Choroid plexus epithelial cell (primary cell): ENCODE measurements at regions not wholly inside any gene's neighbourhood (a gene's known extent, or its start where the extent isn't known, plus 50 kb on each side); places are given as distances from the start of the nearest gene placed in this dataset.
A peak's percentile ranks its signal among the peaks of the same experiment; 100 is the strongest.
"Not testable (repeated sequence)": the region's sequence is repeated elsewhere in the genome, so short reads cannot be mapped to it uniquely, and the experiment has no call there.

Experiments used
- DNase-seq: peaks from one replicate; pipeline ENCODE4 v3.0.0-alpha.2; 2010; ENCODE audit warnings: low read depth
- H3K4me3 ChIP-seq: 2 replicates; pipeline ENCODE4 v1.5.1; 2011; ENCODE audit warnings: low read depth, mild to moderate bottlenecking, control low read depth, low read length, moderate library complexity
- CTCF ChIP-seq: conservative IDR thresholded peaks from 2 replicates; pipeline ENCODE4 v1.5.1; 2011; ENCODE audit warnings: low read depth, mild to moderate bottlenecking, control low read depth, inconsistent platforms, low read length, moderate library complexity

GRCh38 chr11:89604281-89604680 is 105.8 kb upstream of the TRIM77 start:
- no peak overlapping the region for H3K4me3 ChIP-seq
- TF ChIP-seq CTCF: no peak
- DNase-seq: no peak

GRCh38 chr11:89606845-89607244 is 103.3 kb upstream of the TRIM77 start:
- H3K4me3 ChIP-seq: not testable (repeated sequence)
- peak; percentile 81 for DNase-seq

GRCh38 chr11:89607497-89607896 is 102.6 kb upstream of the TRIM77 start:
- DNase-seq: peak; percentile 36
- not testable (repeated sequence) for H3K4me3 ChIP-seq

GRCh38 chr11:89608234-89608966 is 101.7 kb upstream of the TRIM77 start:
- H3K4me3 ChIP-seq: no peak overlapping the region
- DNase-seq: no peak
- no peak for TF ChIP-seq CTCF

GRCh38 chr11:89612096-89612495 is 98.0 kb upstream of the TRIM77 start:
- H3K4me3 ChIP-seq: no peak overlapping the region
- TF ChIP-seq CTCF: no peak
- no peak for DNase-seq

- H3K4me3 ChIP-seq: no peak overlapping the region
- no peak for TF ChIP-seq CTCF
- DNase-seq: no peak
These were observed 96.2 kb upstream of the TRIM77 start for GRCh38 chr11:89613911-89614310.

- DNase-seq: peak; percentile 44
- peak; percentile 32 for TF ChIP-seq CTCF
- not testable (repeated sequence) for H3K4me3 ChIP-seq
These were observed 95.7 kb upstream of the TRIM77 start for GRCh38 chr11:89614428-89614827.

- not testable (repeated sequence) for H3K4me3 ChIP-seq
These were observed 94.5 kb upstream of the TRIM77 start for GRCh38 chr11:89615642-89616041.

GRCh38 chr11:89616161-89616560 is 93.9 kb upstream of the TRIM77 start:
- DNase-seq, H3K4me3 ChIP-seq: not testable (repeated sequence)

More at GRCh38 chr11:89615642-89616041, 94.5 kb upstream of the TRIM77 start:
- not testable (repeated sequence) for DNase-seq
